ENCODE measurements at regions not wholly inside any gene's neighbourhood (a gene's known extent, or its start where the extent isn't known, plus 50 kb on each side); places are given as distances from the start of the nearest gene placed in this dataset.
"Not testable (repeated sequence)": the region's sequence is repeated elsewhere in the genome, so short reads cannot be mapped to it uniquely, and the experiment has no call there.

DNA sequence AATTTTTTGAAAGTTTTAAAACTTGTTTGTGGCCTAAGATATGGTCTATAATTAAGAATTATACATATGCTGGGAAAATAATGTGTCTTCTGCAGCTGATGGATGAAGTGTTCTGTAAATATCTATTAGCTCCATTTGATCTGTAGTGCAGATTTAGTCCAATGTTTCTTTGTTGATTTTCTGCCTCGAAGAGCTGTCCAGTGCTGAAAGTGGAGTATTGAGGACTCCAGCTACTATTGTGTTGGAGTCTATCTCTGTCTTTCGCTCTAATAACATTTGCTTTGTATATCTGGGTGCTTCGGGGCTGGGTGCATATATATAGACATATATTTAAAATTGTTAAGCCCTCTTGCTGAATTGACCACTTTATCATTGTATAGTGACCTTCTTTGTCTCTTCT lies 2127.3 kb downstream of the PCDH7 start:
- no peak for DNase-seq (ENCODE audit: low spot score)

DNA sequence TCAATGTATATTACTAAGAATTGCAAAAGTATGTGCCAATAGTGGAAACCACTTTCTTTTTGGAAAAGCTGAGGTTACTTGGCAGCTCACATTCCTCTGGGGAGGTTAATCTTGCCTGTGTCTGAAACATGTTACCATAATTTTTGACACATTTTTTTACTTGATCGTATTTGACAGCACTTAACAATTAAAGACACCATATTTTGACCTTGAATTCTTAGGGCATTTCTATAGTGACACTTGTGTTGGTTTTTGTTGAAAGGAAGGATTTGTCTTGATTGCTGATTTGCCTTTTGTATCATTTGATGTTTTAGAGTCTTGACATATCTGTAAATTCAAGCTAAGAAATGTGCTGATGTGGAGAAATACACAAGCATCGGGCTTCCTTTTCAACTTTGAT lies 2135.5 kb downstream of the PCDH7 start:
- no peak for DNase-seq (ENCODE audit: low spot score)

DNA sequence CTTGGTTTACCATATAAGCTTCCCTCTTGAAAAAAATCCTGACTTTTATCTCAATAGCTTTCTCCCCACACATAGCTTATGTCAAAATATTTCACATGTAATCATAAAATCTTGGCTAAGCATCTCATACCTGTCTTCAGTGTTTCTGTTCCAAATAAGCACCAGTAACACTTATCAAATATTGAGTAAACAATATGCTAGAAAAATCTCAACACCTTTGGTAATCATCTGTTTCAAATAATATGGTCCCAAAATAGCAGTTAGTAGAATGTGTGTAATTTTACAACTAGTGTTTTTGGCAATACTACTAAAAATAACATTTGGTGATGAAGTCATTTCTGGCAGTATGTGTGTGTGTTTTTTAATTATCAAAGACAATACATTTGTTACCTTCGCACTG lies 2138.2 kb downstream of the PCDH7 start:
- DNase-seq (ENCODE audit: low spot score), result no peak

DNA sequence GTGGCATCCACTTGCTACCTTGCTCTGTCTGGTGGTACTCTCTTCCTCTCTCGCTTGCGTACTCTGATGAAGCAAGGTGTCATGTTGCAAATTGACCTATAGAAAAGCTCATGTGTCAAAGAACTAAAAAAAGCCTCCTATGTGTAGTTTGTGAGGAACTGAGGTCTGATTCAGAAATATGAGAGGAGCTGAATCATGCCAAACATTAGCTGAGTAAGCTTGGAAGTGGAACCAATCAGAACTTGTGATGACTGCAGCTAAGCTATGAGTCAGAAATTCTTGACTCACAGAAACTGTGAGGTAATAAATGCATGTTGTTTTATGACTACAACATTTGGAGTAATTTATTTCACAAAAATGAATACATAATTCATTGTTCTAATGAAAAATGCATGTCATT lies 2138.8 kb downstream of the PCDH7 start:
- no peak for DNase-seq (ENCODE audit: low spot score)

DNA sequence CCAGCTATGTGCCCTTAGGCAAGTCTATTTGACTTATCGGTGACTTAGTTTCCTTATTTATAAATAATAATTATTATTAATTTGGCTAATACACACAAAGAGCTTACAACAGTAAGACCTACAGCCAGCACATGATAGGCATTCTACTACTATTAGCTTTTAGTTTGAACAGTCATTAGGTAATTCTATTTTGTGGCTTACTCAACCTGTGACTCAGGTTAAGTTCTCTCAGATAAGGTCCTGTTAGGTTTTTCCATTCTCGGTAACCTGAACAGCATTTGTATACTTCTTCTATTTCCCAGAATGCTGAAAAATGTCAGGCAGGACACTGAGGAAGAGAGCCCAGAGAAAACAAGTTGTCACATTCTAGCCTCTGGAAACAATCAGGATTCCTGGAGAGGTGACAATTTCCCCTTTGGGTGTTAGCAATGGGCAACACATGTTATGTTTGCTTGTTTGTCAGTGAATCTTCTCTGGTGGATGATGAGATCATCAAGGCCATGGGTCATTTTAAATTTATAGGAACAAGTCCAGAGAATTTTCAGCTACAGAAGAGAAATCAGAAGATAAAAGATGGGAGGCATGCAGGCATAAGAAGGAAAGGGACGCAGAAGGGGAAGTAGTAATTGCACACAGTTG lies 2144.7 kb downstream of the PCDH7 start:
- DNase-seq (ENCODE audit: low spot score), result no peak

DNA sequence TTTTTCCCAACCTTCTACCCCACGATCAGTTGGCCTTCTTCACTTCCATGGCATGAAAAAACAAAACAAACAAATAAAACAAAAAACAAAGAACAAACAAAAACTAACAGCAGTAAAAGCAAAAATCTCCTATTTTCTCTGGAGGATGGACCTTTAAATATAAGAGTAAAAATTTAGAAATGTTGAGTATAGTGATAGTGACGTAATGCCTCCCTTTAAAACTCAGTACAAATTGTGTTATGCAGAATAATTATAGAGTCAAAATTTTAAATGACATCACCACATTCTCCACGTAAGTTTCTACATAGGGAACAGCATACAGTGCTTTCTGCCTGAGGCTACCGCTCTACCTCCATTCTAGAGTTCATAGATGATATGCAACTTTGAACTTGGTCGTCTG lies 2156.4 kb downstream of the PCDH7 start:
- no peak for DNase-seq (ENCODE audit: low spot score)

DNA sequence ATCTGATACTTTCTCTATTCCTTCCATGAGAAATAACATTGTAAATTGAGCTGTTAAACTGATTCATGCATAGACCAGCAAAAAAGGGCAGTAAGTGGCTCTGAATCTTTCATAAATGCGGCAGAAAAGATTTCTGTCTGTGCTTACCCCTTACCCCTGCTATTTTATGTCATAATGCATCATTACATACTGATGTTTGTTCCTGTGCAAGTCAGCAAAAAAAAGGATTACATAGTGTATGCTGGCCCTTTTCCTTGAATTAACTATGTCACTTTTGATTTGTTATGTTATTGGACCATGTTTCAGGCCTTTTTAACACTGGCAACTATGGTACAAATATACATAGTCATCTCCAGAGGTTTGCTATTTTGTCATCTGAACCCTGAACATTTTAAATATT lies 2159.7 kb downstream of the PCDH7 start:
- no peak for DNase-seq (ENCODE audit: low spot score)

DNA sequence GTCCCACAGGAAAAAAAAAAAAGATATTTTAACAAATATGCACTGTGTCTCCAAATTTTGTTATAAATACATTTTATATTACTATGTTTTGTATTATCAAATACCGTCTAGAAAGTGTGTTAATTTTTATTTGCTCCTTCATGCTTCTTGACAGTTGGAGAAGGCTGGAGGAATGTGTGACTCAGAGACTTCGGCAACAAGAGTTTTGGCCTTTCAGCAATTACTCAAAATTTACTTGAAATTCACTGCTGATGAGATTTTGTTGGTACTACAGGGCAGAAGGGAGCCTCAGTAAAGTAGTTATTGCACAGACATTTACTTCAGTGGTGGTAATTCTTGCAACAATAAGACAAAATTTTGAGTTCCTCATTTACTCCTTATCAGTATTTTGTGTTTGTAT lies 2164.0 kb downstream of the PCDH7 start:
- no peak for DNase-seq (ENCODE audit: low spot score)

DNA sequence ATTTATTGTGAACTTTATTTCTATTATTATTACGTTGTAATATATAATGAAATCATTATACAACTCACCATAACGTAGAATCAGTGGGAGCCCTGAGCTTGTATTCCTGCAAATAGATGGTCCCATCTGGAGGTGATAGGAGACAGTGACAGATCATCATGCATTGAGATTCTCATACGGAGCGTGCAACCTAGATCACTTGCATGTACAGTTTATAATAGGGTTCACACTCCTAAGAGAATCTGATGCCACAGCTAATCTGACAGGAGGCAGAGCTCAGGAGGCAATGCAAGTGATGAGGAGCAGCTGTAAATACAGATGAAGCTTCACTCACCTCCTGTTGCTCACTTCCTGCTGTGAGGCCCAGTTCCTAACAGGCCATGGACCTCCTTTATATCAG lies 2170.2 kb downstream of the PCDH7 start:
- DNase-seq (ENCODE audit: low spot score), result no peak

DNA sequence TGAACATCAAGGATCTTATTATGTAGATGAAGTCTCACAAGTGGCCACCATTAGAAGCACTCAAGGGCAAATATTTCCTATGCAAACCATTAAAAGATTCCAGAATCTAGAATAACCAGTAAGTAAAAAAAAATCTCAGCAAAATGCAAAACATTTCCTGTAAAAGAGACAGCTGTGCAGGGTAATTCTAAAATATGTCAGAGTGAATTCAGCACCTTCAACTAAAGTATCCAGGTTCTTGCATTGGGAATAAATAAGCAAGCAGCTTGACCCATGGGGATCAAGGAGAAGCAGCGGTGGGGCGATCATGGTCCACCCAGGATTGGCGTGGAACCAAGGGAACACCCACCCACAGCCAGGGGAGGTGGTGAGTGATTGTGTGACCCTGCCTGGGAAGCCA lies 2188.9 kb downstream of the PCDH7 start:
- no peak for DNase-seq (ENCODE audit: low spot score)

DNA sequence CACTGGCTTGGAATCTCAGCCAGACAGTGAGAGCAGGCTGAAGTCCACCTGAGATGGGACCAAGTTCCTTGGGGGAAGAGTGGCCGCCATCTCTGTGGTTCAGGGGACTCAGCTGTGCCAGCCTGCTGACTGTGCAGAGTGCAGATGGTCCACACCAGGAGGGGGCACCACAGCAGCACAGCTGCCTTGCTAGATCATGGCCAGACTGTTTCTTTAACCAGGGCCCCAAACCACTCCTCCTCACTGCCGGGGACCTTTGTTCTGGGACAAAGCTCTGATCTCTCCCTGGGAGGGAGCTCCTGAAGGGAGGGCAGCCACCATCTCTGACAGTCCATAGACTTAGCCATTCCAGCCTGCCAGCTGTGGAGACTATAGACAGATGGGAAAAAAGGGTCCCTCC lies 2189.6 kb downstream of the PCDH7 start:
- no peak for DNase-seq (ENCODE audit: low spot score)

DNA sequence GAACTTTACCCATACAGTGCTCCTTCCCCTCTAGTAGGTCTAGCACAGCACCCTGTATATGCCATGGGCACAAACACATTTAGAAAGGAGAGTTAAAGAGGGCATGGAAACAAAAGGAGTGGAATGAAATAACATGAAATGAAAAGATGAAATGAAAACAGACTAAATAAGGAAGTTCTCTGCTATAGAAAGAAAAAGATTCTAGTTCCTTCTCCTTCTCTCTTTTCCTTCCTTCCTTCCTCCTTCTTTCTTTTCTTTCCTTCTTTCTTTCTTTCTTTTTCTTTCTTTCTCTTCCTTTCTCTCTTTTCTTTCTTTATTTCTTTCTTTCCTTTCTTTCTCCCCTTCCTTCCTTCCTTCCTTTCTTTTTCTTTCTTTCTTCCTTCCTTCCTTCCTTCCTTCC lies 2197.4 kb downstream of the PCDH7 start:
- DNase-seq (ENCODE audit: low spot score), result no peak

DNA sequence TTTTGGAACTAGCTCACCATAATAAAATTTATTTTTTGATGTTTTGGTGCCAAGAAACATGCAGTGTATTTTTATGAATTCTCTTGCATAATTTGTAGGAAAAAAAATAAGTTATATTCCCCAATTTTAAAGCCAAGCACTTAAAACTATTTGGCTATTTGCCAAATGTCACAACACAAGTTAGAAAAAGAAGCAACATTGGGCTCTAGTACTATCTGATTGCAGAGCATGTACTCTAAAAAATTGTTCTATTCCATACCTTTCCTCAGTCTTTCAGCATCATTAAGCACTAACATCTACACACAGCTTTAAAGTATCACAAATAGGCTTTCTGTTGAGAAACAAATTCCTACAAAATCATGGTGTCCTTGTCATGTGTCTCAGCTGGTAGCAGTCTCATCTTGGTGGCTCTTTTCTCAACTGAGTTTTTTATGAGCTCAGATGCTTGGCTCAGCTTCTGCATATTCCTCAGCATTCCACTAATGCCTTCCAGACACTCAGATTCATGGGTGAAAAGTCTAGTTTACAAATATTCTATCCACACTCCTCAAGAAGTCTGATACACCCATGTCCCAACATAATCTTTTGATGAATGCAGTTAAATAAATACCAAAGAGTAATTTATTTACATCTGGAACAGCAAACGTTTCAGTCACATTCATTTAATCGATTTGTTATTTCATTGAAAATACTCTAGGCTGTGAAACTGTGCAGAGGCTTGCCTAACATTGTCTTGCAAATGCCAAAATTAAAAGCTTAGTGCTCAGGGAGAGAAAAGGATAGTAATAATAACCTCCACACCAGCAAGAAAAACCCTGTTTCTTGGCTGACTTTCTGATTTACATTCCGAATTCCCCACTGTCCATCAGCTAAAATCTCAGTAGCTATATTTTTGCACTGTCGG lies 2209.9 kb downstream of the PCDH7 start:
- DNase-seq (ENCODE audit: low spot score), result no peak

DNA sequence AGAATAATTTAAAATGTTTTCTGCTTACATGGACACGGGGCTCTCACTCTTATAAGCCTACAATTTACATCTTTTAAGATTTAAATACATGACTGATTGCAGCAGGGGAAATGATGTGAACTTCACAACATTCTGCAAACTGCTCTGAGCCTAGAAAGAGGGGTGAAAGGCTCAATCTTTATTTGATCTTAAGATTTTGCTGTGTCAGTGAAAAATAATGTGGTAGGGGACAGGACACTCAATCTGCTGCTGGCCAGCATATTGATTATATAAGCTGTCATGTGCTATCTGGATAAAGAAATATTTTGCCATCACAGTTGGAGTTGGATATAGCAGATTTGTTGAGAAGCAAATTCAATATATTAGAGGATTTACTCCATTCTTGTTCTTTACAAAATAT lies 2210.5 kb downstream of the PCDH7 start:
- no peak for DNase-seq (ENCODE audit: low spot score)

DNA sequence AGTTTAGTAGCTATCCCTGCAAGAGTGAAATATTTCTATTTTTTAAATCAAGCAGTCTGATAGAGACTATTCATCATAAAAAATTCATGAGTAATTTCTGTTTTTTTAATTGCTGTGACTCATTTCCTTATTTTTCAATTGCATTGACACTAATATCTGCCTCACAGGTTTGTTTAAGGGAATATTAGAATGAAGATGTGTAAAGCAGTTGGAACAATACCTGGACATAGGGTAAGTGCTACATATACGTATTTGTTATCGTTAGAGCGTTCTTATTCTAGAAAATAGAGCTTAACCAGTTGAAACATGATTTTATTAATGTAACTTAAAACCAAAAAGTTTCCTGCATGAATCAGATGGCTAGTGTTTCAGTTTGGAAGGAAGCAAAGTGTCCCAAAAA lies 2211.3 kb downstream of the PCDH7 start:
- no peak for DNase-seq (ENCODE audit: low spot score)

DNA sequence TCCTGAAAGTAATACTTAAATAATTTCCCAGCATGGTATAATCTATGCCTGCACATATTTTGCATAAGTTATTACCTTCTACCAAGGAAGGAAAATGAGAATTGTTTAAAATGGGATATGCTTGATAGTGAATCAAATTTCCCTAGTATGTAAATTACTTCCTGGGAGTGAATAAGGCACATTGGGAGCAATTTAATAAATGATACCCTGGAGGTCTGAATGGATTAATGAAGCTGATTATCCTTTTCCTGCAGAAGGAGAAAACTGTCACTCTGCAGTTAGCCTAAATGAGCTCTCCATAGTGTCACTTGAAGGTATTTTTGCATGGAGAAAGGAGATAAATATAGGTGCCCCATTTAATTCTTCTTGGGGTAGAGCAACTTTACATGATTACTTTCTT lies 2212.0 kb downstream of the PCDH7 start:
- no peak for DNase-seq (ENCODE audit: low spot score)

DNA sequence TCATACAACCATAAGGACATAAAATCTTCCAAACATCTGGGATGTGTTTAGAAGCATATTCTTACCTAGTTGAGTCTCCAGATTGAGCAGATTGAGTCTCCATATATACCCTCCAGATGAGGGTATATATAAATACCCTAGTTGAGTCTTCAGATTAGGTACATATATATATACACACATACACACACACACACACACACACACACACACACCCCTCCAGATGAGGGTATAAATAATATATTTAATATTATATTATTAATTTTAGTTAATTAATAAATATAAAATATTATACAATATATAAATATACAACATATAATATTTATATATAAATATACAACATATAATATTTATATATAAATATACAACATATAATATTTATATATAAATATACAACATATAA lies 2219.1 kb downstream of the PCDH7 start:
- not testable (repeated sequence) for DNase-seq (ENCODE audit: low spot score)

DNA sequence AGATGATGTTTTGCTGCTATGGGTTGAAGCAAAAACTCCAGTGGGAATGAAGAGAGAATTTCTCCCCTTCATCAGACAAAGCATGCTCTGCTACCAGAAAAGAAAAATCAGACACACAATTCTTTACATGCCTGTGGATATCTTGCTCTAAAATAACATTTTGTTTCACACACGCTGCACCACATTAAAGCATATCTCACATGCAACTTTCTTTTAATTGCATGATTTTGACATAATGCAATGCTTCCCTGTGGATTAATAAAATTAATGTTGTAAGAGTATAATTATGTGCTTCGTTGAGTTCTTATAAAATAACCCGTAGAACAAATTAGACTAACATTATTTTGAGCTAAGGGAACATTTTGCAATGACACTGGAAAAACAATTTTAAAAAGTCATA lies 2230.7 kb downstream of the PCDH7 start:
- DNase-seq (ENCODE audit: low spot score), result no peak

DNA sequence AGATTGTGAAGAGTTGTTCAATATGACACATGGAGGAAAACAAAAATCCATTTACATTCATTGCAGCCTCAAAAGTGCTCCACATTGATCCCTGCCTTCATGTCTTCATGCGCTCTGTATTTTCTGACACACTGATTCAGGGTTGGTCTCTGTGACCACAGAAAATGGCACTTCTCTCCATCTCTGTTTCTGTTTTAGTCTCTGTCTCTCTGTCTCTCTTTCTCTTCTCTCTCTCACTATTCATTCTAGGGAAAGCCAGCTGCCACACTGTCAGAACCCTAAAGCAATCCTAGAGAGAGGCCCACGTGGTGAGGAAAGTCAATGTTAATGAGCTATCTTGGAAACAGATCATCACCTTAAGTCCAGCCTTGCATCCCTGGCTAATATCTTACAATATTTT lies 2238.4 kb downstream of the PCDH7 start:
- no peak for DNase-seq (ENCODE audit: low spot score)

DNA sequence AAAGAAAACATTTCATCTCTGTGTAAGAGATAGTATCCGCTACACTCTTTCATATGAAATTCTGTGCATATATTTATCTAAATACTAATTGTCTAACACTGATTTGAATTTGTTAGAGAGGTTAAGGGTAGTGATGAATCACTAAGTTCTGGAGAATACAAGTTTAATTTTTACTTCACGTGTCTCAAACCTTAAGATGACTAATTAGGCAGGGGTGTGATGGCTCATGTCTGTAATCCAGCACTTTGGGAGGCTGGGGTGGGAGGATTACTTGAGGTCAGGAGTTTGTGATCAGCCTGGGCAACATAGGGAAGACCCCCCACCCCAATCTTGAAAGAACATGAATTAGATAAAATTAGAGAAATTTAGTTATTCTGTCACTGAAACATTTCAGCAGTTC lies 2241.9 kb downstream of the PCDH7 start:
- no peak for DNase-seq (ENCODE audit: low spot score)

DNA sequence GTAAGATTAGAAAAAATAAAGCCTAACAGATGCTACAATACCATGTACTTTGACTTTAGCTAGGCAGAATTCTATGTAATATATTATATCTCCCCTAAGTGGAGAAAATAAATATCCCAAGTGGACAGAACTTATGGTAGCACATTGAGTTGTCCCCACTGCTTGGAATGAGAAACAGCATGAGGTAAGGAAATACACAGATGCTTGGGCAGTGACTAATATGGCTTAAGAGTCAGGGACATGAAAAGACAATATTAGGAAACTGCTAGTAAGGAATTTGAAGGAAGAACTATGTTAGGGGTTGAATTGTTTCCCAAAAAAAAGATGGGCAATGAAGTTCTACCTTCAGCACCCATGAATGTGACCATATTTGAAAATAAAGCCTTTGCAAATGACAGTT lies 2265.1 kb downstream of the PCDH7 start:
- no peak for DNase-seq (ENCODE audit: low spot score)

DNA sequence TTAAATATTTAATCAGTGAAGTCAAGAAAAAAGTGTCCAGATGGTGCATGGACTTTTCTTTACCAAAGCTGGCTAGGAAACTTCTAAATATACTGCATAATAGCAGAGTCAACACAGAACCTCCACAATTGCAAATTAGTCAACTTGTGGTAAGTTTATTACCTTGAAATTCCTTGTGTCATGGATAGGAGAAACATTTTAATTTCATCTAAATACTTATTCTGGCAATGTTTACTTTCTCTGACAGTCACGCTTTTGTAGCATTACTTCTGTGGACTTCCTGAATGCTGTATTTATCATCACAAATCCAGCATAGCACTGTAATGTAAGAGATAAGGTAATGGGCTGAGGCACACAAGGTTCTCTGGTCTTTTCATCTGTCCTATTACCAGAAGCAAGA lies 2266.1 kb downstream of the PCDH7 start:
- DNase-seq (ENCODE audit: low spot score), result no peak

DNA sequence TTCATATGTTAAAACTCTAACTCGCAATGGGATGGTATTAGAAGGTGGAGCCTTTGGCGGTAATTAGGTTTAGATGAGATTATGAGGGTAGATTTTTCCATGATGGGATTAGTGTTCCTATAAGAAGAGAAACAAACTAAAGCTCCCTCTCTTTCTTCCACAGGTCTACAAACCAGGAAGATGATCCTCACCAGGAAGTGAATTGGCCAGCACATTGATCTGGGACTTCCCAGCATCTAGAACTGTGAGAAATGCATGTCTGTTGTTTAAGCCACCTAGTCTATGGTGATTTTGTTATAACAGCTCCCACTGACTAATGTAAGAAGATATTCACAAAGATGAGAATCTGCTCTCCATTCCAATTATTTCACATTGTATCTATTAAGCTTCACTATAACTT lies 2266.9 kb downstream of the PCDH7 start:
- DNase-seq (ENCODE audit: low spot score), result no peak
